Neural progenitor cell (in vitro differentiated cells): ENCODE measurements at regions not wholly inside any gene's neighbourhood (a gene's known extent, or its start where the extent isn't known, plus 50 kb on each side); places are given as distances from the start of the nearest gene placed in this dataset.

ENCODE experiments used
- DNase-seq: peaks from one replicate; pipeline ENCODE4 v3.0.0-alpha.2; 2016; ENCODE audit warnings: low spot score
- H2AFZ ChIP-seq: fragments of 200-600 bp; sonication (generic); replicated peaks from 2 replicates; pipeline ENCODE4 v1.6.1; 2016; ENCODE audit warnings: antibody characterized with exemption
- H3F3A ChIP-seq: fragments of 200-600 bp; sonication (generic); 2 replicates; pipeline ENCODE4 v1.6.1; 2016; ENCODE audit warnings: antibody characterized with exemption, low read depth
- H3K27ac ChIP-seq: fragments of 200-600 bp; sonication (generic); 2 replicates; pipeline ENCODE4 v1.5.1; 2016; ENCODE audit warnings: mild to moderate bottlenecking
- H3K27me3 ChIP-seq: fragments of 200-600 bp; sonication (generic); 2 replicates; pipeline ENCODE4 v1.6.1; 2016; ENCODE audit warnings: mild to moderate bottlenecking, moderate library complexity
- H3K36me3 ChIP-seq: fragments of 200-600 bp; sonication (generic); 2 replicates; pipeline ENCODE4 v1.5.1; 2016
- H3K4me1 ChIP-seq: fragments of 200-600 bp; sonication (generic); 2 replicates; pipeline ENCODE4 v1.6.1; 2016; ENCODE audit warnings: mixed run types
- H3K4me2 ChIP-seq: fragments of 200-600 bp; sonication (generic); 2 replicates; pipeline ENCODE4 v1.6.1; 2016
- H3K4me3 ChIP-seq: fragments of 200-600 bp; sonication (generic); 2 replicates; pipeline ENCODE4 v1.5.1; 2016
- H3K79me2 ChIP-seq: fragments of 200-600 bp; sonication (generic); 2 replicates; pipeline ENCODE4 v1.6.1; 2016; ENCODE audit warnings: low read depth
- H3K9ac ChIP-seq: fragments of 200-600 bp; sonication (generic); 2 replicates; pipeline ENCODE4 v1.6.1; 2016
- H3K9me3 ChIP-seq: fragments of 200-600 bp; sonication (generic); 2 replicates; pipeline ENCODE4 v1.5.1; 2016; ENCODE audit warnings: low read depth
- H4K20me1 ChIP-seq: fragments of 200-600 bp; sonication (generic); 2 replicates; pipeline ENCODE4 v1.6.1; 2016; ENCODE audit warnings: low read depth
- H3K27ac Mint-ChIP-seq: 3 replicates; pipeline ENCODE4 v1.8.0; 2021; ENCODE audit warnings: mixed read lengths
- H3K27me3 Mint-ChIP-seq: 2 replicates; pipeline ENCODE4 v1.8.0; 2022; ENCODE audit warnings: low read depth, mild to moderate bottlenecking, inconsistent platforms, moderate library complexity, mixed read lengths; ENCODE audit not compliant: insufficient read depth
- H3K36me3 Mint-ChIP-seq: 3 replicates; pipeline ENCODE4 v1.8.0; 2021; ENCODE audit warnings: mixed read lengths
- H3K4me1 Mint-ChIP-seq: 3 replicates; pipeline ENCODE4 v1.8.0; 2021; ENCODE audit warnings: mixed read lengths
- H3K4me3 Mint-ChIP-seq: 3 replicates; pipeline ENCODE4 v1.8.0; 2021; ENCODE audit warnings: mild to moderate bottlenecking, moderate library complexity, mixed read lengths
- H3K9me3 Mint-ChIP-seq: 3 replicates; pipeline ENCODE4 v1.8.0; 2020; ENCODE audit warnings: mixed read lengths
- EZH2 ChIP-seq: fragments of 200-600 bp; sonication (generic); IDR thresholded peaks from 2 replicates; pipeline ENCODE4 v1.6.1; 2017; ENCODE audit warnings: antibody characterized with exemption, mild to moderate bottlenecking, moderate library complexity
- EZH2phosphoT487 ChIP-seq: fragments of 200-600 bp; sonication (generic); IDR thresholded peaks from 2 replicates; pipeline ENCODE4 v1.6.1; 2017; ENCODE audit warnings: antibody characterized with exemption
- TF ChIP-seq, protein P1 (sequence below): fragments of 200-600 bp; sonication (generic); IDR thresholded peaks from 2 replicates; pipeline ENCODE4 v1.5.1; 2017; ENCODE audit warnings: antibody characterized with exemption, mild to moderate bottlenecking

GRCh38 chr10:78765726-78766335 lies 302.9 kb upstream of the ZMIZ1 start:
- DNase-seq = no peak
- H3K4me1 Mint-ChIP-seq = peaks cover 58% of the 10 kb centered on the region
- H3K9ac ChIP-seq = no peak overlapping the region
- no peaks in the 10 kb centered on the region for H3K4me1 ChIP-seq
- H3K27me3 ChIP-seq = no peaks in the 10 kb centered on the region
- H3K4me3 Mint-ChIP-seq = no peak overlapping the region
- no peaks in the 10 kb centered on the region for H3K36me3 ChIP-seq
- H3K27ac Mint-ChIP-seq = no peak overlapping the region
- H3F3A ChIP-seq = no peaks in the 10 kb centered on the region
- TF ChIP-seq, protein P1, sequence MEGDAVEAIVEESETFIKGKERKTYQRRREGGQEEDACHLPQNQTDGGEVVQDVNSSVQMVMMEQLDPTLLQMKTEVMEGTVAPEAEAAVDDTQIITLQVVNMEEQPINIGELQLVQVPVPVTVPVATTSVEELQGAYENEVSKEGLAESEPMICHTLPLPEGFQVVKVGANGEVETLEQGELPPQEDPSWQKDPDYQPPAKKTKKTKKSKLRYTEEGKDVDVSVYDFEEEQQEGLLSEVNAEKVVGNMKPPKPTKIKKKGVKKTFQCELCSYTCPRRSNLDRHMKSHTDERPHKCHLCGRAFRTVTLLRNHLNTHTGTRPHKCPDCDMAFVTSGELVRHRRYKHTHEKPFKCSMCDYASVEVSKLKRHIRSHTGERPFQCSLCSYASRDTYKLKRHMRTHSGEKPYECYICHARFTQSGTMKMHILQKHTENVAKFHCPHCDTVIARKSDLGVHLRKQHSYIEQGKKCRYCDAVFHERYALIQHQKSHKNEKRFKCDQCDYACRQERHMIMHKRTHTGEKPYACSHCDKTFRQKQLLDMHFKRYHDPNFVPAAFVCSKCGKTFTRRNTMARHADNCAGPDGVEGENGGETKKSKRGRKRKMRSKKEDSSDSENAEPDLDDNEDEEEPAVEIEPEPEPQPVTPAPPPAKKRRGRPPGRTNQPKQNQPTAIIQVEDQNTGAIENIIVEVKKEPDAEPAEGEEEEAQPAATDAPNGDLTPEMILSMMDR = no peak
- TF ChIP-seq EZH2 (no peak), EZH2phosphoT487 (no peak)
- H4K20me1 ChIP-seq = no peaks in the 10 kb centered on the region
- H3K36me3 Mint-ChIP-seq = no peaks in the 10 kb centered on the region
- H3K27ac ChIP-seq = no peak overlapping the region
- peaks cover 20% of the 10 kb centered on the region for H3K27me3 Mint-ChIP-seq
- H3K4me3 ChIP-seq = no peak overlapping the region
- no peak overlapping the region for H3K4me2 ChIP-seq
- H3K79me2 ChIP-seq = no peaks in the 10 kb centered on the region
- H3K9me3 Mint-ChIP-seq = no peaks in the 10 kb centered on the region
- H3K9me3 ChIP-seq = no peaks in the 10 kb centered on the region
- no peak overlapping the region for H2AFZ ChIP-seq

DNA sequence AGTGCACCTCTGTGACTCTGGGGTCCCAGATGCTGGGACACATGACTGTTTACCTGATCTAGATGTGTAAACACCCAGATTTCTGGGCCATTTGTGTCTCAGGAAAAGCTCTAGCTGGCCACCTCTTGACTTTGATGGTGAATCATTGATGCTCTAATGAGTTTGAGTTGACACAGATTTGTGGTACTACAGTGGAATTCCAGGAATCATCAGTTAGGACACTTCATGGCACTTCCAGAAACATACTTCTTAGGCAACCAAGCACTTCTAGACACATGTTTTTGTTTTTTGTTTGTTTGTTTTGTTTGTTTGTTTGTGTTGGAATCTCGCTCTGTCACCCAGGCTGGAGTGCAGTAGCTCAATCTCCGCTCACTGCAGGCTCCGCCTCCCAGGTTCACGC lies 302.2 kb upstream of the ZMIZ1 start:
- no peaks in the 10 kb centered on the region for H3K36me3 Mint-ChIP-seq
- H3K27me3 Mint-ChIP-seq = peaks cover 15% of the 10 kb centered on the region
- no peaks in the 10 kb centered on the region for H3K79me2 ChIP-seq
- no peak for DNase-seq
- no peak overlapping the region for H3K27ac Mint-ChIP-seq
- H3K4me3 Mint-ChIP-seq = no peak overlapping the region
- no peaks in the 10 kb centered on the region for H3K4me1 ChIP-seq
- H3K4me1 Mint-ChIP-seq = peaks cover 53% of the 10 kb centered on the region
- no peaks in the 10 kb centered on the region for H4K20me1 ChIP-seq
- no peaks in the 10 kb centered on the region for H3F3A ChIP-seq
- no peaks in the 10 kb centered on the region for H3K36me3 ChIP-seq
- TF ChIP-seq, protein P1 = no peak
- TF ChIP-seq EZH2phosphoT487 = no peak
- no peak for TF ChIP-seq EZH2
- no peaks in the 10 kb centered on the region for H3K9me3 ChIP-seq
- no peak overlapping the region for H3K9ac ChIP-seq
- no peak overlapping the region for H3K4me3 ChIP-seq
- no peak overlapping the region for H2AFZ ChIP-seq
- H3K4me2 ChIP-seq = no peak overlapping the region
- no peaks in the 10 kb centered on the region for H3K27me3 ChIP-seq
- H3K9me3 Mint-ChIP-seq = no peaks in the 10 kb centered on the region
- H3K27ac ChIP-seq = no peak overlapping the region

GRCh38 chr10:78768041-78768835 lies 300.5 kb upstream of the ZMIZ1 start:
- Mint-ChIP-seq H3K27me3 (peaks cover 11% of the 10 kb centered on the region), H3K4me1 (peaks cover 57% of the 10 kb centered on the region), H3K27ac (peak overlapping the region; percentile 92), H3K4me3 (peak overlapping the region; percentile 2), H3K9me3 (no peaks in the 10 kb centered on the region), H3K36me3 (no peaks in the 10 kb centered on the region)
- Histone ChIP-seq H2AFZ (no peak overlapping the region), H3F3A (no peaks in the 10 kb centered on the region), H3K4me1 (no peaks in the 10 kb centered on the region), H3K79me2 (no peaks in the 10 kb centered on the region), H4K20me1 (no peaks in the 10 kb centered on the region), H3K4me2 (no peak overlapping the region), H3K4me3 (no peak overlapping the region), H3K27me3 (no peaks in the 10 kb centered on the region), H3K9ac (no peak overlapping the region), H3K9me3 (no peaks in the 10 kb centered on the region), H3K36me3 (no peaks in the 10 kb centered on the region), H3K27ac (no peak overlapping the region)
- TF ChIP-seq EZH2phosphoT487 (no peak), EZH2 (no peak)
- TF ChIP-seq, protein P1 = no peak
- no peak for DNase-seq
